ENCODE measurements at regions not wholly inside any gene's neighbourhood (a gene's known extent, or its start where the extent isn't known, plus 50 kb on each side); places are given as distances from the start of the nearest gene placed in this dataset.

GRCh38 chr17:79439493-79439892, 171.4 kb downstream of the RBFOX3 start:
- Histone ChIP-seq H3K4me3 (ENCODE audit: low read length in 2 of 2) (no peak overlapping the region), H3K36me3 (ENCODE audit: control insufficient read depth in 2 of 2, insufficient read depth in 2 of 2, low read length in 1 of 2) (no peaks in the 10 kb centered on the region), H3K4me1 (ENCODE audit: control insufficient read depth in 2 of 2, insufficient read depth in 2 of 2, low read length in 2 of 2) (no peaks in the 10 kb centered on the region), H3K27ac (ENCODE audit: low read depth in 1 of 2, low read length in 1 of 2) (no peak overlapping the region), H3K9me3 (ENCODE audit: control insufficient read depth in 2 of 2, insufficient read depth in 1 of 2, low read length in 1 of 2) (no peaks in the 10 kb centered on the region), H3K27me3 (ENCODE audit: control insufficient read depth in 2 of 2, insufficient read depth in 1 of 2, low read length in 1 of 2) (peaks cover 0 to 2% of the 10 kb centered on the region in 2 donors)
- no peak for DNase-seq (ENCODE audit: low read depth in 6 of 9, low spot score in 9 of 9)
- WGBS, result 98% methylated on average over 6 of the region's 6 CpGs

GRCh38 chr17:79438546-79439334, 172.1 kb downstream of the RBFOX3 start:
- no peaks in the 10 kb centered on the region for H3K4me1 ChIP-seq (ENCODE audit: control insufficient read depth in 2 of 2, insufficient read depth in 2 of 2, low read length in 2 of 2)
- WGBS, result 75% methylated on average over 23 of the region's 23 CpGs
- H3K9me3 ChIP-seq (ENCODE audit: control insufficient read depth in 2 of 2, insufficient read depth in 1 of 2, low read length in 1 of 2), result no peaks in the 10 kb centered on the region
- H3K4me3 ChIP-seq (ENCODE audit: low read length in 2 of 2), result no peak overlapping the region
- no peaks in the 10 kb centered on the region for H3K36me3 ChIP-seq (ENCODE audit: control insufficient read depth in 2 of 2, insufficient read depth in 2 of 2, low read length in 1 of 2)
- H3K27me3 ChIP-seq (ENCODE audit: control insufficient read depth in 2 of 2, insufficient read depth in 1 of 2, low read length in 1 of 2), result peaks cover 0 to 2% of the 10 kb centered on the region in 2 donors
- no peak for DNase-seq (ENCODE audit: low read depth in 6 of 9, low spot score in 9 of 9)
- no peak overlapping the region for H3K27ac ChIP-seq (ENCODE audit: low read depth in 1 of 2, low read length in 1 of 2)

- no peak for DNase-seq (ENCODE audit: low read depth in 6 of 9, low spot score in 9 of 9)
- Histone ChIP-seq H3K36me3 (ENCODE audit: control insufficient read depth in 2 of 2, insufficient read depth in 2 of 2, low read length in 1 of 2) (no peaks in the 10 kb centered on the region), H3K4me3 (ENCODE audit: low read length in 2 of 2) (no peak overlapping the region), H3K4me1 (ENCODE audit: control insufficient read depth in 2 of 2, insufficient read depth in 2 of 2, low read length in 2 of 2) (no peaks in the 10 kb centered on the region), H3K27ac (ENCODE audit: low read depth in 1 of 2, low read length in 1 of 2) (no peak overlapping the region), H3K27me3 (ENCODE audit: control insufficient read depth in 2 of 2, insufficient read depth in 1 of 2, low read length in 1 of 2) (peaks cover 0 to 2% of the 10 kb centered on the region in 2 donors), H3K9me3 (ENCODE audit: control insufficient read depth in 2 of 2, insufficient read depth in 1 of 2, low read length in 1 of 2) (no peaks in the 10 kb centered on the region)
- 85% methylated on average over 4 of the region's 4 CpGs for WGBS
Observed at GRCh38 chr17:79438058-79438457, 172.8 kb downstream of the RBFOX3 start.

GRCh38 chr17:79437081-79437480, 173.8 kb downstream of the RBFOX3 start:
- Histone ChIP-seq H3K4me1 (ENCODE audit: control insufficient read depth in 2 of 2, insufficient read depth in 2 of 2, low read length in 2 of 2) (no peaks in the 10 kb centered on the region), H3K27me3 (ENCODE audit: control insufficient read depth in 2 of 2, insufficient read depth in 1 of 2, low read length in 1 of 2) (peaks cover 0 to 2% of the 10 kb centered on the region in 2 donors), H3K4me3 (ENCODE audit: low read length in 2 of 2) (no peak overlapping the region), H3K9me3 (ENCODE audit: control insufficient read depth in 2 of 2, insufficient read depth in 1 of 2, low read length in 1 of 2) (no peaks in the 10 kb centered on the region), H3K36me3 (ENCODE audit: control insufficient read depth in 2 of 2, insufficient read depth in 2 of 2, low read length in 1 of 2) (no peaks in the 10 kb centered on the region), H3K27ac (ENCODE audit: low read depth in 1 of 2, low read length in 1 of 2) (no peak overlapping the region)
- WGBS, result 83% methylated on average over 11 of the region's 11 CpGs
- DNase-seq (ENCODE audit: low read depth in 6 of 9, low spot score in 9 of 9), result no peak

- peaks cover 0 to 2% of the 10 kb centered on the region in 2 donors for H3K27me3 ChIP-seq (ENCODE audit: control insufficient read depth in 2 of 2, insufficient read depth in 1 of 2, low read length in 1 of 2)
- DNase-seq (ENCODE audit: low read depth in 6 of 9, low spot score in 9 of 9), result no peak
- 90% methylated on average over 8 of the region's 8 CpGs for WGBS
- no peaks in the 10 kb centered on the region for H3K4me1 ChIP-seq (ENCODE audit: control insufficient read depth in 2 of 2, insufficient read depth in 2 of 2, low read length in 2 of 2)
- no peaks in the 10 kb centered on the region for H3K36me3 ChIP-seq (ENCODE audit: control insufficient read depth in 2 of 2, insufficient read depth in 2 of 2, low read length in 1 of 2)
- H3K27ac ChIP-seq (ENCODE audit: low read depth in 1 of 2, low read length in 1 of 2), result no peak overlapping the region
- H3K9me3 ChIP-seq (ENCODE audit: control insufficient read depth in 2 of 2, insufficient read depth in 1 of 2, low read length in 1 of 2), result no peaks in the 10 kb centered on the region
- no peak overlapping the region for H3K4me3 ChIP-seq (ENCODE audit: low read length in 2 of 2)
Observed at GRCh38 chr17:79435962-79436361, 174.9 kb downstream of the RBFOX3 start.

GRCh38 chr17:79435296-79435695, 175.6 kb downstream of the RBFOX3 start:
- no peak for DNase-seq (ENCODE audit: low read depth in 6 of 9, low spot score in 9 of 9)
- H3K9me3 ChIP-seq (ENCODE audit: control insufficient read depth in 2 of 2, insufficient read depth in 1 of 2, low read length in 1 of 2), result no peaks in the 10 kb centered on the region
- H3K27ac ChIP-seq (ENCODE audit: low read depth in 1 of 2, low read length in 1 of 2), result no peak overlapping the region
- H3K27me3 ChIP-seq (ENCODE audit: control insufficient read depth in 2 of 2, insufficient read depth in 1 of 2, low read length in 1 of 2), result peaks cover 0 to 2% of the 10 kb centered on the region in 2 donors
- no peaks in the 10 kb centered on the region for H3K4me1 ChIP-seq (ENCODE audit: control insufficient read depth in 2 of 2, insufficient read depth in 2 of 2, low read length in 2 of 2)
- no peak overlapping the region for H3K4me3 ChIP-seq (ENCODE audit: low read length in 2 of 2)
- H3K36me3 ChIP-seq (ENCODE audit: control insufficient read depth in 2 of 2, insufficient read depth in 2 of 2, low read length in 1 of 2), result no peaks in the 10 kb centered on the region
- 83% methylated on average over 6 of the region's 6 CpGs for whole genome bisulfite sequencing

- Histone ChIP-seq H3K27me3 (ENCODE audit: control insufficient read depth in 2 of 2, insufficient read depth in 1 of 2, low read length in 1 of 2) (peaks cover 0 to 2% of the 10 kb centered on the region in 2 donors), H3K9me3 (ENCODE audit: control insufficient read depth in 2 of 2, insufficient read depth in 1 of 2, low read length in 1 of 2) (no peaks in the 10 kb centered on the region), H3K4me1 (ENCODE audit: control insufficient read depth in 2 of 2, insufficient read depth in 2 of 2, low read length in 2 of 2) (no peaks in the 10 kb centered on the region), H3K4me3 (ENCODE audit: low read length in 2 of 2) (no peak overlapping the region), H3K36me3 (ENCODE audit: control insufficient read depth in 2 of 2, insufficient read depth in 2 of 2, low read length in 1 of 2) (no peaks in the 10 kb centered on the region), H3K27ac (ENCODE audit: low read depth in 1 of 2, low read length in 1 of 2) (no peak overlapping the region)
- DNase-seq (ENCODE audit: low read depth in 6 of 9, low spot score in 9 of 9), result no peak
- WGBS, result 83% methylated on average over 4 of the region's 4 CpGs
Observed at GRCh38 chr17:79434215-79434614, 176.6 kb downstream of the RBFOX3 start.

GRCh38 chr17:79433379-79433778, 177.5 kb downstream of the RBFOX3 start:
- DNase-seq (ENCODE audit: low read depth in 6 of 9, low spot score in 9 of 9), result no peak
- Histone ChIP-seq H3K27ac (ENCODE audit: low read depth in 1 of 2, low read length in 1 of 2) (no peak overlapping the region), H3K36me3 (ENCODE audit: control insufficient read depth in 2 of 2, insufficient read depth in 2 of 2, low read length in 1 of 2) (no peaks in the 10 kb centered on the region), H3K27me3 (ENCODE audit: control insufficient read depth in 2 of 2, insufficient read depth in 1 of 2, low read length in 1 of 2) (no peaks in the 10 kb centered on the region), H3K4me3 (ENCODE audit: low read length in 2 of 2) (no peak overlapping the region), H3K4me1 (ENCODE audit: control insufficient read depth in 2 of 2, insufficient read depth in 2 of 2, low read length in 2 of 2) (no peaks in the 10 kb centered on the region), H3K9me3 (ENCODE audit: control insufficient read depth in 2 of 2, insufficient read depth in 1 of 2, low read length in 1 of 2) (no peaks in the 10 kb centered on the region)
- 87% methylated on average over 7 of the region's 7 CpGs for WGBS

GRCh38 chr17:79431175-79431574, 179.7 kb downstream of the RBFOX3 start:
- WGBS, result 83% methylated on average over 8 of the region's 8 CpGs
- DNase-seq (ENCODE audit: low read depth in 6 of 9, low spot score in 9 of 9), result no peak
- no peaks in the 10 kb centered on the region for H3K27me3 ChIP-seq (ENCODE audit: control insufficient read depth in 2 of 2, insufficient read depth in 1 of 2, low read length in 1 of 2)

More at GRCh38 chr17:79431175-79431574, 179.7 kb downstream of the RBFOX3 start:
- Histone ChIP-seq H3K4me1 (ENCODE audit: control insufficient read depth in 2 of 2, insufficient read depth in 2 of 2, low read length in 2 of 2) (no peaks in the 10 kb centered on the region), H3K9me3 (ENCODE audit: control insufficient read depth in 2 of 2, insufficient read depth in 1 of 2, low read length in 1 of 2) (no peaks in the 10 kb centered on the region), H3K27ac (ENCODE audit: low read depth in 1 of 2, low read length in 1 of 2) (no peak overlapping the region), H3K4me3 (ENCODE audit: low read length in 2 of 2) (no peak overlapping the region), H3K36me3 (ENCODE audit: control insufficient read depth in 2 of 2, insufficient read depth in 2 of 2, low read length in 1 of 2) (no peaks in the 10 kb centered on the region)

All from thymus (tissue), 11 donors.